HCT116 (cell line): ENCODE measurements at regions not wholly inside any gene's neighbourhood (a gene's known extent, or its start where the extent isn't known, plus 50 kb on each side); places are given as distances from the start of the nearest gene placed in this dataset.

ENCODE experiments used
- ATAC-seq: fragments of 200-7000 bp; cut with Tn5 transposase; 2 replicates; pipeline ENCODE4 v1.9.1; 2020; ENCODE audit warnings: mild to moderate bottlenecking, moderate library complexity
- BruUV-seq: library from RNA; stranded (reverse); fragments of 400-500 nt; replicated peaks from 2 replicates; lab custom pipeline; 2021; lab: Mats Ljungman, UMichigan
- CTCF ChIA-PET: fragments of 300-600 bp; sonication (Branson Sonifier 250); formaldehyde crosslinking; loops from one replicate; lab custom pipeline; 2021; ENCODE audit warnings: antibody characterized with exemption; lab: Charles Lee
- POLR2A ChIA-PET: fragments of 300-600, 350-600 bp; sonication (Branson Sonifier 250); formaldehyde crosslinking; loops from one replicate; lab custom pipeline; 2021; ENCODE audit warnings: antibody characterized with exemption; lab: Charles Lee
- RAD21 ChIA-PET, 2 experiments: fragments of 300-600 bp; sonication (Branson Sonifier 250); formaldehyde crosslinking; loops; one replicate each; lab custom pipeline; 2023; ENCODE audit warnings: low total read pairs in 2 of 2; ENCODE audit not compliant: uncharacterized antibody in 2 of 2, unreplicated experiment in 2 of 2, low non-redundant PET in 1 of 2; lab: Charles Lee
- DNase-seq: peaks from one replicate; pipeline ENCODE4 v3.0.0-alpha.2; 2010; ENCODE audit warnings: low read depth, low spot score
- H2AFZ ChIP-seq: fragments of 200-600 bp; shearing (Covaris generic), sonication (generic); 2 replicates; pipeline ENCODE4 v1.6.1; 2017; ENCODE audit warnings: low read depth, mixed run types, mixed read lengths, antibody characterized with exemption, low read length; ENCODE audit not compliant: poor library complexity, severe bottlenecking
- H3K27ac ChIP-seq: 2 replicates; pipeline ENCODE4 v1.5.1; 2012; ENCODE audit warnings: low read depth, low read length
- H3K27me3 ChIP-seq: fragments of 200-600 bp; sonication (generic); 2 replicates; pipeline ENCODE4 v1.6.1; 2016; ENCODE audit warnings: mixed run types, low read length, mixed read lengths; ENCODE audit not compliant: insufficient read depth
- H3K36me3 ChIP-seq, 2 experiments: fragments of 200-500 bp in 1 of 2; fragments of 200-600 bp in 1 of 2; sonication (Bioruptor generic) in 1 of 2; sonication (generic) in 1 of 2; 2 replicates each; pipeline versions ENCODE4 v1.5.1 to v1.6.1; 2014 to 2016; ENCODE audit warnings: low read length in 2 of 2, inconsistent platforms in 1 of 2, mixed read lengths in 1 of 2, mixed run types in 1 of 2; ENCODE audit not compliant: insufficient read depth in 2 of 2, control insufficient read depth in 1 of 2
- H3K4me1 ChIP-seq, 2 experiments: fragments of 200-600 bp in 1 of 2; sonication (generic) in 1 of 2; 2 replicates each; pipeline versions ENCODE4 v1.5.1 to v1.6.1; 2012 to 2017; ENCODE audit warnings: low read length in 2 of 2, inconsistent platforms in 1 of 2, mild to moderate bottlenecking in 1 of 2, mixed read lengths in 1 of 2, mixed run types in 1 of 2, moderate library complexity in 1 of 2; ENCODE audit not compliant: insufficient read depth in 2 of 2, control insufficient read depth in 1 of 2
- H3K4me2 ChIP-seq: fragments of 200-600 bp; sonication (generic); 2 replicates; pipeline ENCODE4 v1.6.1; 2017; ENCODE audit warnings: mixed run types, low read length, mixed read lengths
- H3K4me3 ChIP-seq, 2 experiments: fragments of 200-600 bp in 1 of 2; sonication (generic) in 1 of 2; replicated peaks in 1 of 2; 2 replicates each; pipeline ENCODE4 v1.5.1; 2011 to 2016; ENCODE audit warnings: low read length in 2 of 2, control low read depth in 1 of 2, low read depth in 1 of 2, mild to moderate bottlenecking in 1 of 2, mixed read lengths in 1 of 2, mixed run types in 1 of 2
- H3K79me2 ChIP-seq: fragments of 200-600 bp; sonication (generic); 2 replicates; pipeline ENCODE4 v1.6.1; 2017; ENCODE audit warnings: mild to moderate bottlenecking, mixed run types, low read length, moderate library complexity, mixed read lengths; ENCODE audit not compliant: insufficient read depth
- H3K9ac ChIP-seq: fragments of 200-600 bp; sonication (generic); 2 replicates; pipeline ENCODE4 v1.6.1; 2016; ENCODE audit warnings: low read length, mixed read lengths
- H3K9me2 ChIP-seq: fragments of 200-600 bp; sonication (generic), shearing (Covaris generic); 2 replicates; pipeline ENCODE4 v1.6.1; 2017; ENCODE audit warnings: mixed run types, mild to moderate bottlenecking, moderate library complexity; ENCODE audit not compliant: insufficient read depth
- H3K9me3 ChIP-seq, 2 experiments: fragments of 200-500 bp in 1 of 2; fragments of 200-600 bp in 1 of 2; sonication (Bioruptor generic) in 1 of 2; sonication (generic) in 1 of 2; 2 replicates each; pipeline ENCODE4 v1.6.1; 2014 to 2017; ENCODE audit warnings: low read length in 2 of 2, mixed read lengths in 2 of 2, inconsistent platforms in 1 of 2, low read depth in 1 of 2, mild to moderate bottlenecking in 1 of 2, mixed run types in 1 of 2, moderate library complexity in 1 of 2; ENCODE audit not compliant: control insufficient read depth in 1 of 2, insufficient read depth in 1 of 2
- H4K20me1 ChIP-seq: fragments of 200-600 bp; sonication (generic), shearing (Covaris generic); 2 replicates; pipeline ENCODE4 v1.6.1; 2017; ENCODE audit warnings: mixed run types, mild to moderate bottlenecking, moderate library complexity; ENCODE audit not compliant: insufficient read depth
- EGR1 ChIP-seq: IDR thresholded peaks from 2 replicates; pipeline ENCODE4 v1.6.1; 2012; ENCODE audit warnings: low read depth
- EZH2 ChIP-seq: fragments of 200-600 bp; sonication (generic); IDR thresholded peaks from 2 replicates; pipeline ENCODE4 v1.6.1; 2017; ENCODE audit warnings: antibody characterized with exemption, mixed run types
- EZH2phosphoT487 ChIP-seq: fragments of 200-600 bp; IDR thresholded peaks from 2 replicates; pipeline ENCODE4 v1.6.1; 2018; ENCODE audit warnings: antibody characterized with exemption, borderline replicate concordance
- FOSL1 ChIP-seq: IDR thresholded peaks from 2 replicates; pipeline ENCODE4 v1.6.1; 2012; ENCODE audit warnings: low read depth
- JUND ChIP-seq: IDR thresholded peaks from 2 replicates; pipeline ENCODE4 v1.6.1; 2012
- POLR2A ChIP-seq: IDR thresholded peaks from 2 replicates; pipeline ENCODE4 v1.7.0; 2011; ENCODE audit warnings: borderline replicate concordance; ENCODE audit not compliant: insufficient read depth, insufficient read length; ENCODE audit errors: extremely low read depth
- RAD21 ChIP-seq: IDR thresholded peaks from 2 replicates; pipeline ENCODE4 v1.6.1; 2012; ENCODE audit warnings: low read depth, mild to moderate bottlenecking
- SIN3A ChIP-seq: IDR thresholded peaks from 2 replicates; pipeline ENCODE4 v1.6.1; 2012; ENCODE audit warnings: low read depth
- SRF ChIP-seq: IDR thresholded peaks from 2 replicates; pipeline ENCODE4 v1.6.1; 2012; ENCODE audit warnings: low read depth
- TCF7L2 ChIP-seq: IDR thresholded peaks from 2 replicates; pipeline ENCODE4 v1.7.0; 2011; ENCODE audit warnings: borderline replicate concordance, inconsistent platforms; ENCODE audit not compliant: insufficient read depth, insufficient read length; ENCODE audit errors: extremely low read depth
- YY1 ChIP-seq: IDR thresholded peaks from 2 replicates; pipeline ENCODE4 v1.6.1; 2011; ENCODE audit warnings: low read length, low read depth, moderate library complexity, mild to moderate bottlenecking; ENCODE audit not compliant: insufficient replicate concordance; ENCODE audit errors: extremely low read depth
- ZBTB33 ChIP-seq: IDR thresholded peaks from 2 replicates; pipeline ENCODE4 v1.6.1; 2011; ENCODE audit warnings: mild to moderate bottlenecking, low read length, moderate library complexity; ENCODE audit not compliant: insufficient replicate concordance; ENCODE audit errors: extremely low read depth
- ZFX ChIP-seq: fragments of 450-650 bp; IDR thresholded peaks from 2 replicates; pipeline ENCODE4 v1.6.1; 2017
- ZNF274 ChIP-seq: fragments of 200-500 bp; sonication (Bioruptor generic); IDR thresholded peaks from 2 replicates; pipeline ENCODE4 v1.6.1; 2014; ENCODE audit warnings: mild to moderate bottlenecking, low read depth, low read length, inconsistent platforms
- intact Hi-C: fragments of 100-400 bp; cut with micrococcal nuclease; formaldehyde crosslinking; loops from 2 replicates; pipeline ENCODE4 v1.10.0; 2022
- TF ChIP-seq, protein P1 (sequence below), 3 experiments: fragments of 200-600 bp in 1 of 3; sonication (generic) in 1 of 3; IDR thresholded peaks in 2 of 3; conservative IDR thresholded peaks in 1 of 3; 2 replicates each; pipeline ENCODE4 v1.5.1; 2012 to 2017; ENCODE audit warnings: low read depth in 2 of 3, low read length in 2 of 3, antibody characterized with exemption in 1 of 3, borderline replicate concordance in 1 of 3, control low read depth in 1 of 3, mild to moderate bottlenecking in 1 of 3, mixed read lengths in 1 of 3, mixed run types in 1 of 3, moderate library complexity in 1 of 3; ENCODE audit not compliant: insufficient read depth in 1 of 3
- TF ChIP-seq, protein P2 (sequence below): IDR thresholded peaks from 2 replicates; pipeline ENCODE4 v1.6.1; 2012
- TF ChIP-seq, protein P3 (sequence below): IDR thresholded peaks from 2 replicates; pipeline ENCODE4 v1.6.1; 2012; ENCODE audit warnings: low read depth

DNA sequence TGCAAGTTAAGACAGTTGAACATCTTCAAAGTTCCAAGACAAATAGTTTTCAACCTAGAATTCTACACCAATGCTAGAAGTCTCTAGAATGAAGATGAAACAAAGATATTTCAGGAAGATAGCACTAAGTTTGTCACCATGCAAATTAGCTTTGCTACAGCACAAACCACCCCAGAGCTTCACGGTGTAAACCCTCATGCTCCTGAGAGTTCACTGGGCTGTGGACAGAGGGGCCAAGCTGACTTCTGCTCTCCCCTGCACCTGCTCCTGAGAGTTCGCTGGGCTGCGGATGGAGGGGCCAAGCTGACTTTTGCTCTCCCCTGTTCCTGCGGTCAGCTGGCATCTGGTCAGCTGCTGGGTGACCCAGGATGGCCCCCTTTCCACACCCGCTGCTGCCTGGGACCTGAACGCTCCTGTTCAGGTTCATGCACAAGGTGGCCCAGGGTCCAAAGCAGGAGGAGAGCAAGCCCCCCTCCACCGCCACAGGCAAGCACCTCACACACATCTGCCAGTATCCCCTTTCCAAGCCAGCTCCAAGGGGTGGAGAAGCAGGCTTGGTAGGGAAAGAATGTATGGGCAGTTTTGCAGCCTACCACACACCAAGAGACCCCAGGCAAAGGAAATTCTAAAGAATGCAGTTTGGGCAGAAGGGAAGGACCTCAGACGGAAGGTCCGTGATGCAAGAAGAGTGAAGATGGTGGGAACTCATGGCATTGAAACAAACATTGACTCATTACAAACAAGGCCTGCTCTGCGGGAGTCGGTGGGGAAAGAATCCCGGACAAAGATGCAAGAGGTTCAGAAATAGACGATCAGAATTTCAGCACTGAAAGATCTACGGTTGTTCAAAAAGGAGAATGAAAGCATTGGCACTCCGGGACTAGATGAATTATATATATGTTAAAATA lies 137.8 kb upstream of the PPP2R2D start:
- Histone ChIP-seq H3K4me3 (no peak overlapping the region), H3K27me3 (0 out of 2 replicates have a peak, but pooled peaks cover 5% of the 10 kb centered on the region), H3K79me2 (no peaks in the 10 kb centered on the region), H2AFZ (no peak overlapping the region), H3K9ac (no peak overlapping the region), H3K4me2 (no peak overlapping the region), H3K9me3 (no peaks in the 10 kb centered on the region), H4K20me1 (no peaks in the 10 kb centered on the region), H3K9me2 (no peaks in the 10 kb centered on the region), H3K4me1 (no peaks in the 10 kb centered on the region), H3K27ac (no peak overlapping the region), H3K36me3 (no peaks in the 10 kb centered on the region)
- BruUV-seq, result no TSS peak
- ChIA-PET POLR2A (no interaction called here), RAD21 (no interaction called here), CTCF (no interaction called here)
- intact Hi-C loops, result no loop called here
- no peak for TF ChIP-seq SIN3A
- no peak for TF ChIP-seq FOSL1
- no peak for TF ChIP-seq EZH2
- no peak for TF ChIP-seq JUND
- no peak for TF ChIP-seq POLR2A
- TF ChIP-seq TCF7L2, result no peak
- no peak for TF ChIP-seq SRF
- TF ChIP-seq ZFX, result no peak
- no peak for TF ChIP-seq YY1
- TF ChIP-seq EGR1, result no peak
- TF ChIP-seq, protein P1, sequence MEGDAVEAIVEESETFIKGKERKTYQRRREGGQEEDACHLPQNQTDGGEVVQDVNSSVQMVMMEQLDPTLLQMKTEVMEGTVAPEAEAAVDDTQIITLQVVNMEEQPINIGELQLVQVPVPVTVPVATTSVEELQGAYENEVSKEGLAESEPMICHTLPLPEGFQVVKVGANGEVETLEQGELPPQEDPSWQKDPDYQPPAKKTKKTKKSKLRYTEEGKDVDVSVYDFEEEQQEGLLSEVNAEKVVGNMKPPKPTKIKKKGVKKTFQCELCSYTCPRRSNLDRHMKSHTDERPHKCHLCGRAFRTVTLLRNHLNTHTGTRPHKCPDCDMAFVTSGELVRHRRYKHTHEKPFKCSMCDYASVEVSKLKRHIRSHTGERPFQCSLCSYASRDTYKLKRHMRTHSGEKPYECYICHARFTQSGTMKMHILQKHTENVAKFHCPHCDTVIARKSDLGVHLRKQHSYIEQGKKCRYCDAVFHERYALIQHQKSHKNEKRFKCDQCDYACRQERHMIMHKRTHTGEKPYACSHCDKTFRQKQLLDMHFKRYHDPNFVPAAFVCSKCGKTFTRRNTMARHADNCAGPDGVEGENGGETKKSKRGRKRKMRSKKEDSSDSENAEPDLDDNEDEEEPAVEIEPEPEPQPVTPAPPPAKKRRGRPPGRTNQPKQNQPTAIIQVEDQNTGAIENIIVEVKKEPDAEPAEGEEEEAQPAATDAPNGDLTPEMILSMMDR (IDR thresholded peaks at IDR 0.05 in 2 of 3, conservative IDR thresholded peaks at IDR 0.05 in 1 of 3; ENCODE audit: borderline replicate concordance in 1 of 3, insufficient read depth in 1 of 3, low read depth in 2 of 3, low read length in 2 of 3), result no peak
- TF ChIP-seq, protein P2, sequence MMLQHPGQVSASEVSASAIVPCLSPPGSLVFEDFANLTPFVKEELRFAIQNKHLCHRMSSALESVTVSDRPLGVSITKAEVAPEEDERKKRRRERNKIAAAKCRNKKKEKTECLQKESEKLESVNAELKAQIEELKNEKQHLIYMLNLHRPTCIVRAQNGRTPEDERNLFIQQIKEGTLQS, result no peak
- TF ChIP-seq EZH2phosphoT487, result no peak
- TF ChIP-seq, protein P3, sequence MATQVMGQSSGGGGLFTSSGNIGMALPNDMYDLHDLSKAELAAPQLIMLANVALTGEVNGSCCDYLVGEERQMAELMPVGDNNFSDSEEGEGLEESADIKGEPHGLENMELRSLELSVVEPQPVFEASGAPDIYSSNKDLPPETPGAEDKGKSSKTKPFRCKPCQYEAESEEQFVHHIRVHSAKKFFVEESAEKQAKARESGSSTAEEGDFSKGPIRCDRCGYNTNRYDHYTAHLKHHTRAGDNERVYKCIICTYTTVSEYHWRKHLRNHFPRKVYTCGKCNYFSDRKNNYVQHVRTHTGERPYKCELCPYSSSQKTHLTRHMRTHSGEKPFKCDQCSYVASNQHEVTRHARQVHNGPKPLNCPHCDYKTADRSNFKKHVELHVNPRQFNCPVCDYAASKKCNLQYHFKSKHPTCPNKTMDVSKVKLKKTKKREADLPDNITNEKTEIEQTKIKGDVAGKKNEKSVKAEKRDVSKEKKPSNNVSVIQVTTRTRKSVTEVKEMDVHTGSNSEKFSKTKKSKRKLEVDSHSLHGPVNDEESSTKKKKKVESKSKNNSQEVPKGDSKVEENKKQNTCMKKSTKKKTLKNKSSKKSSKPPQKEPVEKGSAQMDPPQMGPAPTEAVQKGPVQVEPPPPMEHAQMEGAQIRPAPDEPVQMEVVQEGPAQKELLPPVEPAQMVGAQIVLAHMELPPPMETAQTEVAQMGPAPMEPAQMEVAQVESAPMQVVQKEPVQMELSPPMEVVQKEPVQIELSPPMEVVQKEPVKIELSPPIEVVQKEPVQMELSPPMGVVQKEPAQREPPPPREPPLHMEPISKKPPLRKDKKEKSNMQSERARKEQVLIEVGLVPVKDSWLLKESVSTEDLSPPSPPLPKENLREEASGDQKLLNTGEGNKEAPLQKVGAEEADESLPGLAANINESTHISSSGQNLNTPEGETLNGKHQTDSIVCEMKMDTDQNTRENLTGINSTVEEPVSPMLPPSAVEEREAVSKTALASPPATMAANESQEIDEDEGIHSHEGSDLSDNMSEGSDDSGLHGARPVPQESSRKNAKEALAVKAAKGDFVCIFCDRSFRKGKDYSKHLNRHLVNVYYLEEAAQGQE, result no peak
- no peak for TF ChIP-seq ZNF274
- TF ChIP-seq RAD21, result no peak
- TF ChIP-seq ZBTB33, result no peak
- DNase-seq (no peak), ATAC-seq (no peak)
